H9 (cell line): ENCODE measurements at regions not wholly inside any gene's neighbourhood (a gene's known extent, or its start where the extent isn't known, plus 50 kb on each side); places are given as distances from the start of the nearest gene placed in this dataset.

Experiments used
- DNase-seq: peaks from one replicate; pipeline ENCODE4 v3.0.0-alpha.2; 2017
- H2AFZ ChIP-seq: one replicate; pipeline ENCODE4 v1.6.1; 2013; ENCODE audit warnings: mild to moderate bottlenecking, low read length, control low read depth, moderate library complexity
- H2AK5ac ChIP-seq: 2 replicates; pipeline ENCODE4 v1.6.1; 2013; ENCODE audit warnings: low read length, control low read depth, mixed read lengths; ENCODE audit not compliant: insufficient read length
- H2BK120ac ChIP-seq: one replicate; pipeline ENCODE4 v1.6.1; 2013; ENCODE audit warnings: low read depth, mild to moderate bottlenecking, low read length, control low read depth, inconsistent platforms; ENCODE audit not compliant: poor library complexity, severe bottlenecking
- H2BK12ac ChIP-seq: 2 replicates; pipeline ENCODE4 v1.6.1; 2013; ENCODE audit warnings: low read length, control low read depth, mixed read lengths, low read depth; ENCODE audit not compliant: insufficient read length
- H2BK15ac ChIP-seq: 2 replicates; pipeline ENCODE4 v1.6.1; 2013; ENCODE audit warnings: low read depth, low read length, control low read depth
- H2BK20ac ChIP-seq: one replicate; pipeline ENCODE4 v1.6.1; 2013; ENCODE audit warnings: low read depth, mild to moderate bottlenecking, low read length, control low read depth, inconsistent platforms; ENCODE audit not compliant: poor library complexity, severe bottlenecking
- H2BK5ac ChIP-seq: 2 replicates; pipeline ENCODE4 v1.6.1; 2013; ENCODE audit warnings: low read length, control low read depth, mixed read lengths; ENCODE audit not compliant: insufficient read length
- H3K14ac ChIP-seq: 2 replicates; pipeline ENCODE4 v1.6.1; 2013; ENCODE audit warnings: low read length, control low read depth; ENCODE audit not compliant: insufficient read depth
- H3K18ac ChIP-seq: 2 replicates; pipeline ENCODE4 v1.6.1; 2013; ENCODE audit warnings: low read depth, mild to moderate bottlenecking, mixed read lengths, low read length, control low read depth; ENCODE audit not compliant: insufficient read length
- H3K23ac ChIP-seq: 2 replicates; pipeline ENCODE4 v1.6.1; 2013; ENCODE audit warnings: low read length, control low read depth, mixed read lengths, low read depth; ENCODE audit not compliant: insufficient read length
- H3K23me2 ChIP-seq: 2 replicates; pipeline ENCODE4 v1.6.1; 2013; ENCODE audit warnings: low read depth, mild to moderate bottlenecking, mixed read lengths, low read length, control low read depth; ENCODE audit not compliant: insufficient read length, poor library complexity, severe bottlenecking
- H3K27ac ChIP-seq: 2 replicates; pipeline ENCODE4 v1.5.1; 2013; ENCODE audit warnings: low read length, control low read depth, mixed read lengths, low read depth; ENCODE audit not compliant: insufficient read length
- H3K27me3 ChIP-seq: 2 replicates; pipeline ENCODE4 v1.6.1; 2013; ENCODE audit warnings: low read length, control low read depth, inconsistent platforms; ENCODE audit not compliant: insufficient read depth
- H3K4ac ChIP-seq: 2 replicates; pipeline ENCODE4 v1.6.1; 2013; ENCODE audit warnings: low read depth, mild to moderate bottlenecking, control low read depth, inconsistent platforms, low read length, moderate library complexity
- H3K4me1 ChIP-seq: 2 replicates; pipeline ENCODE4 v1.6.1; 2013; ENCODE audit warnings: low read length, control low read depth, inconsistent platforms; ENCODE audit not compliant: insufficient read depth
- H3K4me2 ChIP-seq: 2 replicates; pipeline ENCODE4 v1.6.1; 2013; ENCODE audit warnings: low read length, control low read depth, mixed read lengths; ENCODE audit not compliant: insufficient read length, insufficient read depth
- H3K56ac ChIP-seq: 2 replicates; pipeline ENCODE4 v1.6.1; 2013; ENCODE audit warnings: low read depth, mild to moderate bottlenecking, mixed read lengths, low read length, control low read depth; ENCODE audit not compliant: insufficient read length
- H3K79me1 ChIP-seq: 2 replicates; pipeline ENCODE4 v1.6.1; 2013; ENCODE audit warnings: low read depth, mild to moderate bottlenecking, moderate library complexity, low read length, control low read depth, inconsistent platforms; ENCODE audit not compliant: insufficient read depth, poor library complexity, severe bottlenecking
- H3K79me2 ChIP-seq: 2 replicates; pipeline ENCODE4 v1.6.1; 2013; ENCODE audit warnings: low read length, control low read depth, inconsistent platforms; ENCODE audit not compliant: insufficient read depth
- H3K9ac ChIP-seq: 2 replicates; pipeline ENCODE4 v1.6.1; 2013; ENCODE audit warnings: low read length, control low read depth, mixed read lengths; ENCODE audit not compliant: insufficient read length; ENCODE audit errors: extremely low read depth
- H3K9me3 ChIP-seq: one replicate; pipeline ENCODE4 v1.6.1; 2013; ENCODE audit warnings: low read depth, low read length, inconsistent platforms; ENCODE audit not compliant: control insufficient read depth
- H3T11ph ChIP-seq: one replicate; pipeline ENCODE4 v1.6.1; 2013; ENCODE audit warnings: mild to moderate bottlenecking, low read length, control low read depth, inconsistent platforms
- H4K20me1 ChIP-seq: one replicate; pipeline ENCODE4 v1.6.1; 2013; ENCODE audit not compliant: control insufficient read depth, insufficient read length, insufficient read depth
- H4K5ac ChIP-seq: 2 replicates; pipeline ENCODE4 v1.6.1; 2013; ENCODE audit warnings: low read depth, mild to moderate bottlenecking, mixed read lengths, low read length, control low read depth; ENCODE audit not compliant: insufficient read length
- H4K8ac ChIP-seq: replicated peaks from 2 replicates; pipeline ENCODE4 v1.6.1; 2013; ENCODE audit warnings: low read length, control low read depth, mixed read lengths, low read depth; ENCODE audit not compliant: insufficient read length
- H4K91ac ChIP-seq: 2 replicates; pipeline ENCODE4 v1.6.1; 2013; ENCODE audit warnings: low read depth, mild to moderate bottlenecking, moderate library complexity, mixed read lengths, low read length, control low read depth; ENCODE audit not compliant: insufficient read length
- H3K27ac Mint-ChIP-seq, 3 experiments: 2 replicates in 2 of 3; 3 replicates in 1 of 3; pipeline ENCODE4 v1.8.0; 2020 to 2021; ENCODE audit warnings: mixed read lengths in 3 of 3, mild to moderate bottlenecking in 1 of 3, moderate library complexity in 1 of 3
- H3K27me3 Mint-ChIP-seq: 2 replicates; pipeline ENCODE4 v1.8.0; 2021; ENCODE audit warnings: low read depth, mild to moderate bottlenecking, moderate library complexity, mixed read lengths
- H3K36me3 Mint-ChIP-seq, 3 experiments: 2 replicates in 2 of 3; 3 replicates in 1 of 3; pipeline ENCODE4 v1.8.0; 2020 to 2021; ENCODE audit warnings: low read depth in 3 of 3, mixed read lengths in 3 of 3; ENCODE audit not compliant: insufficient read depth in 1 of 3
- H3K4me1 Mint-ChIP-seq, 2 experiments: 2 replicates each; pipeline ENCODE4 v1.8.0; 2020; ENCODE audit warnings: mixed read lengths in 2 of 2
- H3K4me3 Mint-ChIP-seq, 2 experiments: 2 replicates in 1 of 2; 3 replicates in 1 of 2; pipeline ENCODE4 v1.8.0; 2020 to 2021; ENCODE audit warnings: mild to moderate bottlenecking in 2 of 2, mixed read lengths in 2 of 2, moderate library complexity in 1 of 2
- H3K9me3 Mint-ChIP-seq, 2 experiments: 2 replicates in 1 of 2; 3 replicates in 1 of 2; pipeline ENCODE4 v1.8.0; 2020; ENCODE audit warnings: mild to moderate bottlenecking in 2 of 2, mixed read lengths in 2 of 2, moderate library complexity in 1 of 2
- CTCF ChIP-seq: fragments of 200-600 bp; sonication (generic); conservative IDR thresholded peaks from 3 replicates; pipeline ENCODE4 v1.8.0; 2021; ENCODE audit warnings: antibody characterized with exemption, mild to moderate bottlenecking
- WGBS: extraction: QIAGEN DNeasy Blood & Tissue Kit; methylation state at CpG from one replicate; pipeline ENCODE4 v1.1.7; 2013; ENCODE audit warnings: missing lambda C conversion rate, low lambda C conversion rate, mixed read lengths; ENCODE audit not compliant: insufficient read length; ENCODE audit errors: extremely low coverage; 5-methylcytosine and 5-hydroxymethylcytosine counted together

- Histone ChIP-seq H4K5ac (no peak overlapping the region), H4K91ac (no peak overlapping the region), H3K56ac (no peak overlapping the region), H4K8ac (no peak overlapping the region), H3K4me2 (no peak overlapping the region), H2BK12ac (no peak overlapping the region), H2BK15ac (no peak overlapping the region), H3K9ac (no peak overlapping the region), H3K27me3 (no peaks in the 10 kb centered on the region), H4K20me1 (no peaks in the 10 kb centered on the region), H3K79me2 (no peaks in the 10 kb centered on the region), H2BK20ac (no peak overlapping the region), H3K18ac (no peak overlapping the region), H3K9me3 (peaks cover 41% of the 10 kb centered on the region), H3K4me1 (no peaks in the 10 kb centered on the region), H3T11ph (no peak overlapping the region), H2BK120ac (no peak overlapping the region), H2AK5ac (no peak overlapping the region), H3K79me1 (no peaks in the 10 kb centered on the region), H3K4ac (no peak overlapping the region), H2BK5ac (no peak overlapping the region), H2AFZ (no peak overlapping the region), H3K23ac (no peak overlapping the region), H3K14ac (no peak overlapping the region), H3K23me2 (no peaks in the 10 kb centered on the region), H3K27ac (no peak overlapping the region)
- Mint-ChIP-seq H3K27ac (no peak overlapping the region), H3K4me3 (no peak overlapping the region), H3K27me3 (no peaks in the 10 kb centered on the region; the same call in 1 of the 2 replicates), H3K4me1 (no peaks in the 10 kb centered on the region), H3K36me3 (peaks cover 0 to 4% (median 2%) of the 10 kb centered on the region in 3 experiments; a peak in 3 of 7 replicates), H3K9me3 (peaks cover 73 to 80% of the 10 kb centered on the region in 2 experiments)
- DNase-seq: no peak
- no peak for TF ChIP-seq CTCF
- no CpG with 5 or more reads among the region's 4 CpGs for WGBS
Measured at GRCh38 chr22:16721961-16722360, 103.2 kb downstream of the XKR3 start.
